Mucosa of descending colon (tissue), 3 donors: ENCODE measurements at regions not wholly inside any gene's neighbourhood (a gene's known extent, or its start where the extent isn't known, plus 50 kb on each side); places are given as distances from the start of the nearest gene placed in this dataset.

ENCODE experiments used
- ATAC-seq: fragments of 200-7000 bp; cut with Tn5 transposase; one replicate; pipeline ENCODE4 v1.9.1; 2020; ENCODE audit warnings: mild to moderate bottlenecking, moderate library complexity
- DNase-seq, 3 donors: peaks; one replicate each; pipeline ENCODE4 v3.0.0-alpha.2; 2020
- H3K36me3 ChIP-seq: fragments of 200-600 bp; one replicate; pipeline ENCODE4 v1.8.0; 2021; ENCODE audit warnings: low read depth, mild to moderate bottlenecking
- H3K4me1 ChIP-seq: fragments of 200-600 bp; one replicate; pipeline ENCODE4 v1.8.0; 2021; ENCODE audit warnings: low read depth, mild to moderate bottlenecking
- H3K4me3 ChIP-seq: fragments of 200-600 bp; one replicate; pipeline ENCODE4 v1.8.0; 2021; ENCODE audit warnings: mild to moderate bottlenecking
- H3K9me3 ChIP-seq: fragments of 200-600 bp; one replicate; pipeline ENCODE4 v1.8.0; 2021; ENCODE audit warnings: mild to moderate bottlenecking
- intact Hi-C, 2 donors: fragments of 100-400 bp; cut with DNase I in 1 of 2; cut with micrococcal nuclease in 1 of 2; formaldehyde crosslinking; loops; one replicate each; pipeline versions ENCODE4 v1.11.0 to v1.11.1; 2022; cut with DNase I, micrococcal nuclease
- TF ChIP-seq, protein P1 (sequence below): fragments of 200-600 bp; IDR thresholded peaks from one replicate; pipeline ENCODE4 v1.8.0; 2022; ENCODE audit warnings: antibody characterized with exemption, mild to moderate bottlenecking
- donor health status: DM: no; HTN: no; CAD: no; lungs with moderate emphysema.
- donor health status: DM: no; HTN: no; CAD: no.
- donor health status: DM: no; HTN: yes; CAD: no.

DNA sequence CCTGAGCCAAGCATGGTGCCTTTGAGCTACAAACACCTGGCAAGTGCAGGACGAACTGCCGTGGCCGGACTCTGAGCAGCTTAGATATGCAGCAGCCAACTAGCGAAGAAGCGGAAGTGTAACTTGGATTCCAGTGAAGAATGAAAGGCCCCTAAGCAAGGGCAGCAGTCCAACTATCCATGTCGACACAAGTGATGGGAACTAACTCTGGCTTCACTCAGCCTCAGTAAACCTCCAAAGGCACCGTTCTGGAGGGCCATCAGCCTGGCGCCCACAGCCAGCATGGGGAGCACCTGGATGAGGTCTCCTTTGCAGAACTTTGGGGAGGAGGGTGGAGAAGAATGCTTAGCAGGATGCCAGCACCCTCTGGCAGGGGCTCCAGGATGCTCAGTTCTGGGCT lies 78.4 kb upstream of the MLN start:
- Histone ChIP-seq H3K4me1 (peaks cover 21% of the 10 kb centered on the region), H3K4me3 (no peak overlapping the region), H3K36me3 (no peaks in the 10 kb centered on the region), H3K9me3 (no peaks in the 10 kb centered on the region)
- DNase-seq, result no peak
- no peak for ATAC-seq
- intact Hi-C loops, result no loop called here
- TF ChIP-seq, protein P1, sequence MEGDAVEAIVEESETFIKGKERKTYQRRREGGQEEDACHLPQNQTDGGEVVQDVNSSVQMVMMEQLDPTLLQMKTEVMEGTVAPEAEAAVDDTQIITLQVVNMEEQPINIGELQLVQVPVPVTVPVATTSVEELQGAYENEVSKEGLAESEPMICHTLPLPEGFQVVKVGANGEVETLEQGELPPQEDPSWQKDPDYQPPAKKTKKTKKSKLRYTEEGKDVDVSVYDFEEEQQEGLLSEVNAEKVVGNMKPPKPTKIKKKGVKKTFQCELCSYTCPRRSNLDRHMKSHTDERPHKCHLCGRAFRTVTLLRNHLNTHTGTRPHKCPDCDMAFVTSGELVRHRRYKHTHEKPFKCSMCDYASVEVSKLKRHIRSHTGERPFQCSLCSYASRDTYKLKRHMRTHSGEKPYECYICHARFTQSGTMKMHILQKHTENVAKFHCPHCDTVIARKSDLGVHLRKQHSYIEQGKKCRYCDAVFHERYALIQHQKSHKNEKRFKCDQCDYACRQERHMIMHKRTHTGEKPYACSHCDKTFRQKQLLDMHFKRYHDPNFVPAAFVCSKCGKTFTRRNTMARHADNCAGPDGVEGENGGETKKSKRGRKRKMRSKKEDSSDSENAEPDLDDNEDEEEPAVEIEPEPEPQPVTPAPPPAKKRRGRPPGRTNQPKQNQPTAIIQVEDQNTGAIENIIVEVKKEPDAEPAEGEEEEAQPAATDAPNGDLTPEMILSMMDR, result no peak

DNA sequence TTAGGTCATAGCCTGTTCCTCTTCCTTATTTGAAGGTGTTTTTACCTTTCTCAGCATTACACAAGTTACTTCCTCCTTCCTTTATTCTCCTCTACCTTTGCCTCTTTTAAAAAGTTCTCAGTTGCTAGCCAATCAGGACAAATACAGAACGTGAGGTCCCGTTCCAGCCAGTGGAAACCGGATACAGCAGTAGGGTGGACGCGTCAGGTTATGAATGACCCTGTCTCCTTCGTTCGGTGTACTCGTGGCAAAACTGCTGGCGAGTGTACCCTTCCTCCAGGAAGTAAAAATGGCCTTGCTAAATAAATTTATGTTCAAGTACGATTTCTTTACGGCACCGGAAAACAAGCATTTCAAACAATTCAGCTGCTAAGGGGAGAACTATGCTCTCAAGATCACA lies 77.0 kb upstream of the MLN start:
- DNase-seq, result peak in 1 of 3 donors; percentile 62
- intact Hi-C loops, result no loop called here
- peaks cover 14% of the 10 kb centered on the region for H3K4me1 ChIP-seq
- no peak overlapping the region for H3K4me3 ChIP-seq
- H3K36me3 ChIP-seq, result no peaks in the 10 kb centered on the region
- ATAC-seq, result peak; percentile 4
- TF ChIP-seq, protein P1, result no peak
- H3K9me3 ChIP-seq, result no peaks in the 10 kb centered on the region

DNA sequence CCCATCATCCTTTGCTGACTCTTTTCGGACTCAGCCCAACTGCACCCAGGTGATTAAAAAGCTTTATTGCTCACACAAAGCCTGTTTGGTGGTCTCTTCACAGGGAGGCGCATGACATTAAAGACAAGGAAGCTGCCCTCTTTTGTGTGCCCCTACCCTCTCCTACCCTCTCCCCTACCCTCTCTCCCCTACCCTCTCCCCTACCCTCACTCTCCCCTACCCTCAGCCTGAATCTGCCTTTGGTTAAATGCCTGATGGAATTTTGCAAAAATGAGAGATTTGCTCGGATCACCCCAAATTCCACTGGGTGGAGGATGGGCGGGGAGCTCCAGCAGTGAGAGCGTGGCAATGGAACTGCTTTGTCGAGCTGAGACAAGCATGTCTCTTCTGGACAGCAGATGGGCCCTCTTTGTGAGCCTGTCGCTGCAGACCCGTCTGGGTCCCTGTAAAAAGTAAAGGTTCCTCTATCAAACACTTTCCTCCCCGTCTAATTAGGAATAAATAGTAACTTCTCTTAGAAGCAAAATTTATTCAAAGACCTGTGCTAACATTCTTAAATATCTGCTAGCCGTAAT lies 76.4 kb upstream of the MLN start:
- ATAC-seq, result no peak
- no peaks in the 10 kb centered on the region for H3K36me3 ChIP-seq
- H3K9me3 ChIP-seq, result no peaks in the 10 kb centered on the region
- no peak overlapping the region for H3K4me3 ChIP-seq
- intact Hi-C loops, result no loop called here
- H3K4me1 ChIP-seq, result peaks cover 11% of the 10 kb centered on the region
- TF ChIP-seq, protein P1, result no peak
- DNase-seq, result no peak

DNA sequence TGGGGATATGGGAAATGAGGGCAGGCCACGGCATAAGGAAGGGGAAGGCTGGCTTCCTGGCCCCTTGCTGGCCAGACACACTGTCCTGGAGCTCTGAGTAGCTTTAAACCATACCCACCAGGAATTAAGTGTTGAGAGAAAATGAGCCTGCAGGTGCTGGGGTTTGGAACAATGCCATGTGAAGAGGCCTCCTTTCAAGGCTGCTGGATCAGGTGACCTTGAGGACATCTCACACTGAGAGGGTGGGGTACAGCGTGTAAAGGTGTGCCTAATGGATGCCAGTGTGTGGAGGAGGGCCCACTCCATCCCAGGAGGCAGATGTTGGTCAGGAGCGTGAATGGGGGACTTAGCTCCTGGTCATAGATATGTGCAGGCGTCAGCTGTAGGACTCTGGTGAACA lies 74.8 kb upstream of the MLN start:
- Histone ChIP-seq H3K4me3 (no peak overlapping the region), H3K9me3 (no peaks in the 10 kb centered on the region), H3K4me1 (peaks cover 3% of the 10 kb centered on the region), H3K36me3 (no peaks in the 10 kb centered on the region)
- intact Hi-C loops, result no loop called here
- TF ChIP-seq, protein P1, result no peak
- no peak for DNase-seq
- ATAC-seq, result peak; percentile 32

DNA sequence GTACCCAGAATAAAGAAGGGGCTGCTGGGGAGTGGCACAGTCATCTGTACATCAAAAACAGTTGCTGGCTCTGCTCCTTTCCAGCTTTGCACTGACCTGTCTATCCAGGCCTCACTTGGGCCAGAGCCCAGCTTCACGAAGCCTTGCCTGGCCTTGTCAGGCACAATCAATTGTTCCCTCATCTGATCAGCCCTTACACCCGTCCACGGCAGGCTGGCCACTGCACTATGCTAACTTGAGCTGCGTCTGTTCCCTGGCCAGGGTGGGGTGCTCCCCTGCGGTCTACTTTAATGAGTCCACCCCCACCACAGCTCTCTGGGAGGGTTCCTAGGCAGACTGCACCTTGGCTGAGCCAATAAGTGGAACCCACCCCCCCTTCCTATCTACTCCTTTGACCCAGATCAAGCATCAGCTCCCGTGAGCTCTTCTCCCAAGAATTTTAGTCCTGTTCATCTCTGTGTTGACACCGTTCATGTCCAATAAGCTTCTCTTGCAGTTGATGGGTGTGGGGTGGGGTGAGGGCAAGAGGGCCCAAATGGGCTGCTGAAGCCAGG lies 74.3 kb upstream of the MLN start:
- Histone ChIP-seq H3K4me1 (peaks cover 3% of the 10 kb centered on the region), H3K9me3 (no peaks in the 10 kb centered on the region), H3K4me3 (no peak overlapping the region), H3K36me3 (no peaks in the 10 kb centered on the region)
- TF ChIP-seq, protein P1, result no peak
- no peak for DNase-seq
- intact Hi-C loops, result no loop called here
- no peak for ATAC-seq

DNA sequence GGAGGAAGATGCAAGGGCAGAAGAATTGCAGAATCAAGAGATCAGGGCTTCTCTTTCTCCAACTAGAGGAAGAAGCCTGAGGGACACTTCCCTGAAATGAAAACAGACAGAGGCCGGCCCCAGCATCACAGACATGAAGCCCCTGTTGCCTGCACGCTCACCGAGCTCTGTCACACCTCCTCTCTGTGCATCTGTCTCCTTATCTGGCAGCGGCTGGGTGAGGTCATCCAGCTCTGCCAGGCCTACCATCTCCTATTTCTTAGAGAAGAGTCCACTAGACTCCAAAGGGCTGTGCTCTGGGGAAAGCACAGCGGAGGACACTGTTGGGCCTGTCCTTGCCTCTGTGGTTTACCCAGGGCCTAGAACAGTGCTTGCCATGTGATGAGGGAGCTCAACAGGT lies 71.9 kb upstream of the MLN start:
- intact Hi-C loops, result no loop called here
- no peak overlapping the region for H3K4me3 ChIP-seq
- no peaks in the 10 kb centered on the region for H3K9me3 ChIP-seq
- ATAC-seq (no peak), DNase-seq (no peak)
- TF ChIP-seq, protein P1, result no peak
- H3K4me1 ChIP-seq, result peaks cover 3% of the 10 kb centered on the region
- H3K36me3 ChIP-seq, result no peaks in the 10 kb centered on the region
